ENCODE measurements at regions not wholly inside any gene's neighbourhood (a gene's known extent, or its start where the extent isn't known, plus 50 kb on each side); places are given as distances from the start of the nearest gene placed in this dataset.
"Not testable (repeated sequence)": the region's sequence is repeated elsewhere in the genome, so short reads cannot be mapped to it uniquely, and the experiment has no call there.

DNA sequence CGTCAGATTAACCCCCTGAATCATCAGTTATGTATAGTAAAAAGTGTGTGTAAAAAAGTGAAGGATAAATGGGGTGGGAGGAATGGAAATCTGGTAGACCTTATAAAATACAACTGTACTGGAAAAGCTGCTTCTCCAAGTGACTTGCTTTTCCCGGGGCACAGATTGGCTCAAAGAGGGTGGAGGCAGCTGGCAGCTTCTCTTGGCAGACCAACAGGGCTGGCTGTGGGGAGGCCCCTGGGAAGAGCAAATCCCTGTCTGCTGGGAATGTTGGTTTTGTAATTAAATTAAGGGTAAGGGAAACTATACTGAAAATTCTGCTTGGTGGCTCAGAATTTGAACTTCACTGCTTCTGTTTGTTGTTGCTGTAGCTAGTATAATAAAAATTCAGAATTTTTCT lies 154.2 kb upstream of the DLX2 start:
- Histone ChIP-seq H3K27me3 (no peaks in the 10 kb centered on the region), H3K9me3 (no peaks in the 10 kb centered on the region), H3K4me1 (peaks cover 0 to 5% (median 2%) of the 10 kb centered on the region in 4 donors), H3K4me3 (no peak overlapping the region), H3K36me3 (no peaks in the 10 kb centered on the region), H3K27ac (no peak overlapping the region)
- intact Hi-C loops (cut with DNase I; ENCODE audit: low total_unique reads) = no loop called here
- TF ChIP-seq, protein P1, sequence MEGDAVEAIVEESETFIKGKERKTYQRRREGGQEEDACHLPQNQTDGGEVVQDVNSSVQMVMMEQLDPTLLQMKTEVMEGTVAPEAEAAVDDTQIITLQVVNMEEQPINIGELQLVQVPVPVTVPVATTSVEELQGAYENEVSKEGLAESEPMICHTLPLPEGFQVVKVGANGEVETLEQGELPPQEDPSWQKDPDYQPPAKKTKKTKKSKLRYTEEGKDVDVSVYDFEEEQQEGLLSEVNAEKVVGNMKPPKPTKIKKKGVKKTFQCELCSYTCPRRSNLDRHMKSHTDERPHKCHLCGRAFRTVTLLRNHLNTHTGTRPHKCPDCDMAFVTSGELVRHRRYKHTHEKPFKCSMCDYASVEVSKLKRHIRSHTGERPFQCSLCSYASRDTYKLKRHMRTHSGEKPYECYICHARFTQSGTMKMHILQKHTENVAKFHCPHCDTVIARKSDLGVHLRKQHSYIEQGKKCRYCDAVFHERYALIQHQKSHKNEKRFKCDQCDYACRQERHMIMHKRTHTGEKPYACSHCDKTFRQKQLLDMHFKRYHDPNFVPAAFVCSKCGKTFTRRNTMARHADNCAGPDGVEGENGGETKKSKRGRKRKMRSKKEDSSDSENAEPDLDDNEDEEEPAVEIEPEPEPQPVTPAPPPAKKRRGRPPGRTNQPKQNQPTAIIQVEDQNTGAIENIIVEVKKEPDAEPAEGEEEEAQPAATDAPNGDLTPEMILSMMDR (IDR thresholded peaks at IDR 0.05) = no peak
- DNase-seq = no peak

DNA sequence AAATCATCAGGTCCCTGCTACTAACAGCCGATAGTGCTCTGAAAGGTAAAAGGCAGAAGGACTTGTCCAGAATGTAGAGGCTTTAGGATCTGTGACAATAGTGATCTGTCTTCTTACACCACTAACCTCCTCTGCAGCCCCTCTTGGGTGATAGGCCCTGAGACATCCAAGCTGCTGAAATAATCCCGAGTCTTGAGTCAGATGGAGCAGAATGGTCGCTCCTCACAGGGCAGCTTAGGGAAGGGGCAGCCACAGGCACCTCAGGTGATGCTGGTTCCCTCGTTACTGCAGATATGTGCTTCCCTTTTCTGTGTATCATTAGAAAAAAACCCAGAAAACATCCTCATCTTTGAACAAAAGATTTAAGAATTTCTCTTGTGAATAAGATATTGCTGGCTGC lies 157.1 kb upstream of the DLX2 start:
- H3K4me1 ChIP-seq = no peaks in the 10 kb centered on the region
- H3K36me3 ChIP-seq = no peaks in the 10 kb centered on the region
- no peaks in the 10 kb centered on the region for H3K27me3 ChIP-seq
- TF ChIP-seq, protein P1 (IDR thresholded peaks at IDR 0.05) = no peak
- H3K4me3 ChIP-seq = no peak overlapping the region
- H3K27ac ChIP-seq = no peak overlapping the region
- intact Hi-C loops (cut with DNase I; ENCODE audit: low total_unique reads) = no loop called here
- no peak for DNase-seq
- H3K9me3 ChIP-seq = no peaks in the 10 kb centered on the region

DNA sequence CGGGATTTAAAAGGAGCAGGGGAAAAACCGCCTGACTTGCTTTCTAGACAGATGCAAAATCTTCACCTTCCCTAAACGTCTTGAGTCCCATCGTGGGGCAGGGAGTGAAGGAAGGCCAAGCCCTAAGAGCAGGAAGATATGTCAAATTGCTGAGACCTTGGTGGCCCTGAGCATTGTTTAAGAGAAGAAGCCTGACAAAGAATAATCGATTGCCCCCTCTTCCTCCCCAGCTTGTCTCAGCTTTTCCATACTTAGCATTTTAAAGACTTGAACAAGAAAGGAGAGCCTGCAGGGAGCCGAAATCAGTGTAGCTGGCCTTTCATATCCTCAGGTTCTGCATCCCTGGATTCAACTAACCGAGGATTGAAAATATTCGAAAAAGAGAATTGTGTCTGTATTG lies 157.6 kb upstream of the DLX2 start:
- H3K4me1 ChIP-seq = no peaks in the 10 kb centered on the region
- H3K27ac ChIP-seq = no peak overlapping the region
- no peaks in the 10 kb centered on the region for H3K36me3 ChIP-seq
- intact Hi-C loops (cut with DNase I; ENCODE audit: low total_unique reads) = no loop called here
- H3K27me3 ChIP-seq = no peaks in the 10 kb centered on the region
- DNase-seq = no peak
- H3K9me3 ChIP-seq = no peaks in the 10 kb centered on the region
- TF ChIP-seq, protein P1 (IDR thresholded peaks at IDR 0.05) = no peak
- H3K4me3 ChIP-seq = no peak overlapping the region

GRCh38 chr2:172261292-172261691 lies 158.6 kb upstream of the DLX2 start:
- H3K4me3 ChIP-seq = no peak overlapping the region
- intact Hi-C loops (cut with DNase I; ENCODE audit: low total_unique reads) = no loop called here
- H3K9me3 ChIP-seq = no peaks in the 10 kb centered on the region
- TF ChIP-seq, protein P1 (IDR thresholded peaks at IDR 0.05) = no peak
- H3K27ac ChIP-seq = no peak overlapping the region
- no peaks in the 10 kb centered on the region for H3K27me3 ChIP-seq
- DNase-seq = no peak
- H3K36me3 ChIP-seq = no peaks in the 10 kb centered on the region
- no peaks in the 10 kb centered on the region for H3K4me1 ChIP-seq

- Histone ChIP-seq H3K36me3 (no peaks in the 10 kb centered on the region), H3K4me3 (no peak overlapping the region), H3K9me3 (no peaks in the 10 kb centered on the region), H3K27ac (no peak overlapping the region), H3K4me1 (no peaks in the 10 kb centered on the region), H3K27me3 (no peaks in the 10 kb centered on the region)
- no peak for DNase-seq
- TF ChIP-seq, protein P1 (IDR thresholded peaks at IDR 0.05) = no peak
- intact Hi-C loops (cut with DNase I; ENCODE audit: low total_unique reads) = no loop called here
Measured at GRCh38 chr2:172262486-172262885, 159.8 kb upstream of the DLX2 start.

GRCh38 chr2:172264820-172265219 lies 162.1 kb upstream of the DLX2 start:
- intact Hi-C loops (cut with DNase I; ENCODE audit: low total_unique reads) = not testable (repeated sequence)

DNA sequence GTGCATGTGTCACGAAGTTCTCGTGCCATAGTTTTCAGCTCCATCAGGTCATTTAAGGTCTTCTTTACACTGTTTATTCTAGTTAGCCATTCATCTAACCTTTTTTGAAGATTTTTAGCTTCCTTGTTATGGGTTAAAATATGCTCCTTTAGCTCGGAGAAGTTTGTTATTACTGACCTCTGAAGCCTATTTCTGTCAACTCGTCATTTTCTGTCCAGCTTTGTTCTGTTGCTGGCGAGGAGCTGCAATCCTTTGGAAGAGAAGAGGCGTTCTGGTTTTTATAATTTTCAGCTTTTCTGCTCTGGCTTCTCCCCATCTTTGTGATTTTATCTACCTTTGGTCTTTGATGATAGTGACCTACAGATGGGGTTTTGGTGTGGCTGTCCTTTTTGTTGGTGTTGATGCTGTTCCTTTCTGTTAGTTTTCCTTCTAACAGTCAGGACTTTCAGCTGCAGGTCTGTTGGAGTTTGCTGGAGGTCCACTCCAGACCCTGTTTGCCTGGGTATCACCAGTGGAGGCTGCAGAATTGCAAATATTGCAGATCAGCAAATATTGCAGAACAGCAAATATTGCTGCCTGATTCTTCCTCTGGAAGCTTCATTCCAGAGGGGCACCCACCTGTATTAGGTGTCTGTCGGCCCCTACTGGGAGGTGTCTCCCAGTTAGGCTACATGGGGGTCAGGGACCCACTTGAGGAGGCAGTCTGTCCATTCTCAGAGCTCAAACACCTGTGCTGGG lies 157.7 kb upstream of the ITGA6 start:
- DNase-seq; H3K27ac ChIP-seq; H3K27me3 ChIP-seq; H3K9me3 ChIP-seq; H3K4me1 ChIP-seq; H3K36me3 ChIP-seq; intact Hi-C loops (cut with DNase I; ENCODE audit: low total_unique reads); H3K4me3 ChIP-seq: not testable (repeated sequence)

More at GRCh38 chr2:172264820-172265219, 162.1 kb upstream of the DLX2 start:
- not testable (repeated sequence) for H3K9me3 ChIP-seq, DNase-seq, H3K4me3 ChIP-seq, H3K36me3 ChIP-seq, H3K4me1 ChIP-seq, H3K27me3 ChIP-seq, H3K27ac ChIP-seq

Data from tibial artery (tissue), 4 donors.